Pancreas (tissue), 10 donors: ENCODE measurements at regions not wholly inside any gene's neighbourhood (a gene's known extent, or its start where the extent isn't known, plus 50 kb on each side); places are given as distances from the start of the nearest gene placed in this dataset.

Source experiments
- ATAC-seq, 4 donors: fragments of 200-7000 bp; cut with Tn5 transposase; one replicate each; pipeline versions ENCODE4 v1.8.0 to v1.9.1; 2020; ENCODE audit warnings: mild to moderate bottlenecking in 4 of 4, moderate library complexity in 4 of 4
- DNase-seq, 6 donors: peaks; one replicate each; pipeline ENCODE4 v3.0.0-alpha.2; 2020
- FAIRE-seq: peaks from 2 replicates; lab custom pipeline; 2012; peaks lifted over from hg19 to GRCh38; lab: Jason Lieb, UNC
- H3K27ac ChIP-seq, 4 donors: fragments of 200-600 bp; sonication (generic); 1 replicate in 3 of 4; 2 replicates in 1 of 4; pipeline versions ENCODE4 v1.5.0 to v1.8.0; 2020
- H3K27me3 ChIP-seq, 4 donors: fragments of 200-600 bp; one replicate each; pipeline ENCODE4 v1.8.0; 2021
- H3K36me3 ChIP-seq, 3 donors: fragments of 200-600 bp; sonication (generic) in 1 of 3; one replicate each; pipeline versions ENCODE4 v1.5.0 to v1.8.0; 2020 to 2021
- H3K4me1 ChIP-seq, 3 donors: fragments of 200-600 bp; one replicate each; pipeline ENCODE4 v1.8.0; 2021
- H3K4me3 ChIP-seq, 4 donors: fragments of 200-600 bp; sonication (generic) in 2 of 4; one replicate each; pipeline versions ENCODE4 v1.5.0 to v1.8.0; 2020 to 2021
- H3K9me3 ChIP-seq, 4 donors: fragments of 200-600 bp; one replicate each; pipeline ENCODE4 v1.8.0; 2021
- WGBS, 2 donors: extraction: QIAGEN DNeasy Blood & Tissue Kit; methylation state at CpG; one replicate each; pipeline ENCODE4 v1.1.7; 2013; 5-methylcytosine and 5-hydroxymethylcytosine counted together
- intact Hi-C, 3 donors: fragments of 100-400 bp; cut with DNase I; formaldehyde crosslinking; loops; one replicate each; pipeline versions ENCODE4 v1.11.1 to v1.14.2; 2022
- TF ChIP-seq, protein P1 (sequence below), 4 donors: fragments of 200-600 bp; sonication (generic) in 3 of 4; IDR thresholded peaks; one replicate each; pipeline versions ENCODE4 v1.5.0 to v1.8.0; 2021; ENCODE audit warnings: antibody characterized with exemption in 4 of 4
- donor health status: healthy with polysubstance abuse.
- donor health status: DM: no; HTN: no; CAD: no; lungs with moderate emphysema.
- donor health status: DM: no; HTN: no; CAD: no.
- donor health status: control.
- donor health status: control.
- donor health status: Bipolar disorder and iron deficiency.
- donor health status: DM: yes; HTN: yes; CAD: no.
- donor health status: DM: no; HTN: no; CAD: no.
- donor health status: DM: no; HTN: no; CAD: no.
- donor health status: DM: yes; HTN: yes; CAD: no.

DNA sequence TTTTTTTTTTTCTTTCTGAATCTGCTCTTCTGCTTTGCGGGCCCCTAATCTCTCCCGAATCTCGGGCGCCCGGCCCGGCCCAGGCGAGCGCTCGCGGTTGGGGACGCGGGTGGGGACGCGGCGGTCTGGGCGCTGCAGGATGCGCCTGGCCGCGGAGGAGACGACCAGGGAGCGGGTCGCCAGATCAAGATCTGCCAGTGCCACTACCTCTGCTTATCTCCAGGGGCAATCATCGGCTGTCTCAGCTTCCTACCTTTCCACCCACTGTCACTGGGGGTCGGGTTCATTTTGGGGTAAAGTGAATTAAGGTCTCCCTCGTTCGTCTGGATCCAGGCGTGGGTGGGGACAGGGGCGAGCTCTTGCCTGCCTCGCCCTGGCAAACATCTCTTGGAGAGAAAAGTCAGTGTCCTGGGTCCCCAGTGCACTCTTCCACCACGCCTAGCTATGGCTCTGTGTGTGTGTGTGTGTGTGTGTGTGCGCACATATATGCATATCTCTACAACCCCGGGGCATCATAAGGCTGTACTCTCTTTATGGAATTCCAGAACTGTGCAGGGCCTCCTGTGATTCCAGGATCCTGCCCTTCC lies 422.3 kb downstream of the VRK1 start:
- no peaks in the 10 kb centered on the region for H3K9me3 ChIP-seq
- TF ChIP-seq, protein P1, sequence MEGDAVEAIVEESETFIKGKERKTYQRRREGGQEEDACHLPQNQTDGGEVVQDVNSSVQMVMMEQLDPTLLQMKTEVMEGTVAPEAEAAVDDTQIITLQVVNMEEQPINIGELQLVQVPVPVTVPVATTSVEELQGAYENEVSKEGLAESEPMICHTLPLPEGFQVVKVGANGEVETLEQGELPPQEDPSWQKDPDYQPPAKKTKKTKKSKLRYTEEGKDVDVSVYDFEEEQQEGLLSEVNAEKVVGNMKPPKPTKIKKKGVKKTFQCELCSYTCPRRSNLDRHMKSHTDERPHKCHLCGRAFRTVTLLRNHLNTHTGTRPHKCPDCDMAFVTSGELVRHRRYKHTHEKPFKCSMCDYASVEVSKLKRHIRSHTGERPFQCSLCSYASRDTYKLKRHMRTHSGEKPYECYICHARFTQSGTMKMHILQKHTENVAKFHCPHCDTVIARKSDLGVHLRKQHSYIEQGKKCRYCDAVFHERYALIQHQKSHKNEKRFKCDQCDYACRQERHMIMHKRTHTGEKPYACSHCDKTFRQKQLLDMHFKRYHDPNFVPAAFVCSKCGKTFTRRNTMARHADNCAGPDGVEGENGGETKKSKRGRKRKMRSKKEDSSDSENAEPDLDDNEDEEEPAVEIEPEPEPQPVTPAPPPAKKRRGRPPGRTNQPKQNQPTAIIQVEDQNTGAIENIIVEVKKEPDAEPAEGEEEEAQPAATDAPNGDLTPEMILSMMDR (IDR thresholded peaks at IDR 0.05) = no peak
- H3K4me3 ChIP-seq = peak overlapping the region in 1 of 4 donors; percentile 24
- H3K36me3 ChIP-seq = no peaks in the 10 kb centered on the region
- 8 to 10% methylated on average over 32 of the region's 32 CpGs for WGBS, 2 donors
- ATAC-seq (no peak), DNase-seq (no peak), FAIRE-seq (no peak)
- peaks cover 0 to 7% (median 0%) of the 10 kb centered on the region in 3 donors for H3K4me1 ChIP-seq
- peaks cover 0 to 16% (median 5%) of the 10 kb centered on the region in 4 donors for H3K27me3 ChIP-seq
- H3K27ac ChIP-seq = no peak overlapping the region
- intact Hi-C loops = no loop called here

DNA sequence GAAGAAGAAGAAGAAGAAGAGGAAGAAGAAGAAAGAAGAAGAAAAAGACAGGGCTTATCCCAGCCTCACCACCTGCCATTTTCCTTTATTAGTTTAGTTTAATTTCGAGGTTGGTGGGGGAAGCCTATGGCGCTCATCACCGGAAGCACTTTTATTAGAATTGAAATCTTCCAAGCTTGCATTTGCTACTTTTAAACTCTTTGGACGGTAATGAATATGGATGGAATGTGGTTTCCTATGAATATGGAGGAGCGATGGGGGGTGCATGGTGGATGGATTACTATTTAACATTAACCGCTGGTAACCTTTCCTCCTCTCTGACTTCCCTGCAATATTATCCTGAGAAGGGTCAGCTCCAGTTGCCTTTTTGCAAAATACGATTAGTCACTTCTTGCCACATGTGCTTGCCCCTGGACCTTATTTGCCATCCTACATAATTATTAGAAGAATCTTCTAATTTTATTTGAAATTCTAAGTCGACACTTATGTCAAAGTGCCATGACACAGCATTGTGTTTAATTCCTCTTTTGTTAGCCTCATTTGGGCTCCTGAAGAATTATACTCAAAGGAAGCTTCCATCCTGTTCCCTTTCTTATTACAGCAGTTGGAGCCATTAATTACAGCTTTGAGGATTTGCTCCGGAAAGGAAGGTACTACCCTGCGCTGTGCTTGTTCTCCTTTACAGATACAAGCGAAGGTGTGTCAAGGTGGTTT lies 424.5 kb downstream of the VRK1 start:
- no peak for ATAC-seq
- H3K4me1 ChIP-seq = peaks cover 0 to 7% (median 0%) of the 10 kb centered on the region in 3 donors
- peaks cover 0 to 13% (median 5%) of the 10 kb centered on the region in 4 donors for H3K27me3 ChIP-seq
- DNase-seq = no peak
- no peak for FAIRE-seq
- intact Hi-C loops = no loop called here
- H3K9me3 ChIP-seq = no peaks in the 10 kb centered on the region
- TF ChIP-seq, protein P1 (IDR thresholded peaks at IDR 0.05) = no peak
- 69 to 85% methylated on average over 11 of the region's 11 CpGs for WGBS, 2 donors
- no peaks in the 10 kb centered on the region for H3K36me3 ChIP-seq
- no peak overlapping the region for H3K27ac ChIP-seq
- H3K4me3 ChIP-seq = no peak overlapping the region

DNA sequence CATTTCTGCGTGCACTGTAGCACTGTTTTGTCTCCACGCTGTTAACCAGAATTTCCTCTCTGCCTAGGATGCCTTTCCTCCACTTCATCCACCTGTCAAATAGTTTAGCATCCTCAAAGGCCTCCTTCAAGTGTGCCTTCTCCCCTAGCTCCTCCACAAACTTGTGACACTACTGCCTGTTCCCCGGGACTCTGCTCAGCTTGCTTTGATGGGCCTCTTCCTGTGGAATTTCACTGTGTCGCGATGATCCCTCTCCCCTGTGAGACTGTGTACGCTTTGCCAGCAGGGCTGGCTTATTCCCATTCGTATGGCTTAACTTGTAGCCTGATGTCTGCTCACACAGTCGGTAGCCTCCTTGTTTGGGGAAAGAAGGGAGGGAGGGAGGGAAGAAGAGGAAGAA lies 426.8 kb downstream of the VRK1 start:
- WGBS, 2 donors = 29 to 30% methylated on average over 8 of the region's 8 CpGs
- ATAC-seq (no peak), DNase-seq (no peak), FAIRE-seq (no peak)
- intact Hi-C loops = no loop called here
- TF ChIP-seq, protein P1 (IDR thresholded peaks at IDR 0.05) = no peak
- no peaks in the 10 kb centered on the region for H3K36me3 ChIP-seq
- H3K27me3 ChIP-seq = peaks cover 0 to 11% (median 3%) of the 10 kb centered on the region in 4 donors
- H3K4me3 ChIP-seq = no peak overlapping the region
- peaks cover 0 to 3% (median 0%) of the 10 kb centered on the region in 3 donors for H3K4me1 ChIP-seq
- no peaks in the 10 kb centered on the region for H3K9me3 ChIP-seq
- H3K27ac ChIP-seq = no peak overlapping the region

DNA sequence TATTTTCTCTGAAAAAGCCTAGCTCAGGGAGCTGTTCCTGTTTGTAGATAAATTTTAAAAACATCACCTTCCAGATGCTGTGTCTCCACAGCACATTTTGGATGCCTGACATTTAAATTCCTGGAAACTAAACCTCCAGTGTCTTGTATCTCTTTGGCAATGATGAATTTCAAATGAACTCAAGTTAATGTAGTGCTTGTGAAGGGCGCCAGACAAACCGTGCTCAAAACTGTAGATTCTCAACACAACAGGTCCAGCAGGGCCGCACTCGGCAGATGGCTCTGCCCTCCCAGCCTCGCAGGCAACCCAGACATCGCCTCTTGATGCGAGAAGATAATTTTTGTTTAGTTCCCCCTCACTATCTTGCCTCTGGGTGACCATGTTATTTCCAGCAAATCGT lies 432.9 kb downstream of the VRK1 start:
- WGBS, 2 donors = 68 to 78% methylated on average over 8 of the region's 8 CpGs
- Histone ChIP-seq H3K36me3 (no peaks in the 10 kb centered on the region), H3K27ac (no peak overlapping the region), H3K4me1 (no peaks in the 10 kb centered on the region), H3K4me3 (no peak overlapping the region), H3K27me3 (peaks cover 0 to 8% (median 0%) of the 10 kb centered on the region in 4 donors), H3K9me3 (no peaks in the 10 kb centered on the region)
- no peak for FAIRE-seq
- no peak for ATAC-seq
- DNase-seq = no peak
- TF ChIP-seq, protein P1 (IDR thresholded peaks at IDR 0.05) = no peak
- intact Hi-C loops = no loop called here
